ENCODE measurements at regions not wholly inside any gene's neighbourhood (a gene's known extent, or its start where the extent isn't known, plus 50 kb on each side); places are given as distances from the start of the nearest gene placed in this dataset.

DNA sequence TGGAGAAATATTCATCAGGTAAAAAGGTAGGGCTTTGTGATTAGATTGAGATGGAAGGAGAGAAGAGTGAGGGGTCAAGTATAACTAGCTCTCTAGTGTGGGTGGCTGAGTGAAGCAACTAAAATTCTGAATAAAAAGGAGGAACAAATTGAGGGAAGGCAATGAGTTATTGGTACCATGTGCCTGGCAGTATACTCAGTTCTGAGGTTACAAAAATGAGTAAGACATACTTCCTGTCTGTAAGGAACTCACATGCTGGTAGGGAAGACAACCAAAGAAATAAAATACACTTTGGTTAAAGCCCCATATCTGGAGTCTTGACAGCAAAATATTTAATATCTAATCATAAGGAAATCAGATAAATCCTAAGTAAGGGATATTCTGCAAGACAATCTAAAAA lies 476.8 kb upstream of the C9orf72 start:
- TF ChIP-seq CTCF (IDR thresholded peaks at IDR 0.05) (no peak), POLR2AphosphoS5 (IDR thresholded peaks at IDR 0.05; ENCODE audit: low read depth, low read length) (no peak), REST (IDR thresholded peaks at IDR 0.05; ENCODE audit: insufficient read depth in 1 of 2, low read depth in 2 of 2, low read length in 1 of 2) (no peak), SIN3A (IDR thresholded peaks at IDR 0.05; ENCODE audit: borderline replicate concordance, insufficient read depth, low read depth, low read length) (no peak)
